IMR-90 (cell line): ENCODE measurements at regions not wholly inside any gene's neighbourhood (a gene's known extent, or its start where the extent isn't known, plus 50 kb on each side); places are given as distances from the start of the nearest gene placed in this dataset.

Experiments used
- ATAC-seq: fragments of 200-7000 bp; cut with Tn5 transposase; 2 replicates; pipeline ENCODE4 v1.9.1; 2020; ENCODE audit warnings: low read depth, mild to moderate bottlenecking, moderate library complexity
- BruUV-seq: library from RNA; stranded (reverse); fragments of 400-500 nt; replicated peaks from 2 replicates; lab custom pipeline; 2021; lab: Mats Ljungman, UMichigan
- CTCF ChIA-PET: fragments of 300-600 bp; formaldehyde crosslinking; extraction: SDS; loops from one replicate; lab custom pipeline; 2021; ENCODE audit warnings: antibody characterized with exemption; lab: Yijun Ruan, JAX
- POLR2A ChIA-PET: fragments of 300-600 bp; sonication (Branson Sonifier 250); formaldehyde crosslinking; loops from one replicate; lab custom pipeline; 2022; ENCODE audit warnings: antibody characterized with exemption; ENCODE audit not compliant: unreplicated experiment; lab: Charles Lee
- DNase-seq: peaks from one replicate; pipeline ENCODE4 v3.0.0; 2013
- H2AFZ ChIP-seq: replicated peaks from 2 replicates; pipeline ENCODE3; 2013; ENCODE audit warnings: low read length, mild to moderate bottlenecking; ENCODE audit not compliant: poor library complexity
- H2AK5ac ChIP-seq: 2 replicates; pipeline ENCODE4 v1.6.1; 2013; ENCODE audit warnings: low read depth, low read length, inconsistent platforms
- H2AK9ac ChIP-seq: replicated peaks from 2 replicates; pipeline ENCODE3; 2013; ENCODE audit warnings: mild to moderate bottlenecking, low read depth, low read length, moderate library complexity; ENCODE audit not compliant: poor library complexity
- H2BK120ac ChIP-seq: 2 replicates; pipeline ENCODE4 v1.6.1; 2013; ENCODE audit warnings: low read depth, low read length, inconsistent platforms
- H2BK15ac ChIP-seq: 3 replicates; pipeline ENCODE4 v1.6.1; 2013; ENCODE audit warnings: low read depth, low read length, inconsistent platforms
- H2BK20ac ChIP-seq: 2 replicates; pipeline ENCODE4 v1.6.1; 2013; ENCODE audit warnings: low read depth, mild to moderate bottlenecking, inconsistent platforms, low read length, moderate library complexity
- H2BK5ac ChIP-seq: 2 replicates; pipeline ENCODE4 v1.6.1; 2013; ENCODE audit warnings: mild to moderate bottlenecking, low read depth, low read length, inconsistent platforms; ENCODE audit not compliant: poor library complexity, severe bottlenecking
- H3K14ac ChIP-seq: replicated peaks from 2 replicates; pipeline ENCODE4 v1.6.1; 2013; ENCODE audit warnings: low read depth, low read length, inconsistent platforms
- H3K18ac ChIP-seq: 2 replicates; pipeline ENCODE4 v1.6.1; 2013; ENCODE audit warnings: low read depth, low read length, control low read depth
- H3K23ac ChIP-seq: 2 replicates; pipeline ENCODE4 v1.6.1; 2013; ENCODE audit warnings: low read depth, low read length, inconsistent platforms
- H3K27ac ChIP-seq: 2 replicates; pipeline ENCODE4 v1.5.1; 2013; ENCODE audit warnings: mild to moderate bottlenecking, control low read depth, low read length; ENCODE audit not compliant: insufficient read depth
- H3K27me3 ChIP-seq: 2 replicates; pipeline ENCODE4 v1.6.1; 2013; ENCODE audit warnings: low read length; ENCODE audit not compliant: control insufficient read depth, insufficient read depth
- H3K36me3 ChIP-seq: 2 replicates; pipeline ENCODE4 v1.6.1; 2013; ENCODE audit warnings: low read length, mixed read lengths; ENCODE audit not compliant: control insufficient read depth, insufficient read depth
- H3K4ac ChIP-seq: 2 replicates; pipeline ENCODE4 v1.6.1; 2013; ENCODE audit warnings: low read depth, low read length, inconsistent platforms
- H3K4me1 ChIP-seq: 2 replicates; pipeline ENCODE4 v1.6.1; 2013; ENCODE audit warnings: low read length, mixed read lengths; ENCODE audit not compliant: control insufficient read depth, insufficient read depth
- H3K4me2 ChIP-seq: 2 replicates; pipeline ENCODE4 v1.6.1; 2013; ENCODE audit warnings: low read depth, mild to moderate bottlenecking, control low read depth, low read length, moderate library complexity
- H3K4me3 ChIP-seq: 2 replicates; pipeline ENCODE4 v1.5.1; 2013; ENCODE audit warnings: low read depth, mild to moderate bottlenecking, control low read depth, low read length, moderate library complexity; ENCODE audit not compliant: insufficient read depth
- H3K56ac ChIP-seq: 2 replicates; pipeline ENCODE4 v1.6.1; 2013; ENCODE audit warnings: low read length, inconsistent platforms; ENCODE audit not compliant: insufficient read depth; ENCODE audit errors: extremely low read depth
- H3K79me1 ChIP-seq, 2 experiments: 2 replicates each; pipeline ENCODE4 v1.6.1; 2013; ENCODE audit warnings: low read length in 2 of 2, inconsistent platforms in 1 of 2, low read depth in 1 of 2
- H3K9ac ChIP-seq: 2 replicates; pipeline ENCODE4 v1.6.1; 2013; ENCODE audit warnings: low read depth, low read length, control low read depth
- H3K9me1 ChIP-seq: 2 replicates; pipeline ENCODE4 v1.6.1; 2013; ENCODE audit warnings: low read length, inconsistent platforms; ENCODE audit not compliant: insufficient read depth
- H3K9me3 ChIP-seq: 2 replicates; pipeline ENCODE4 v1.6.1; 2013; ENCODE audit warnings: low read length; ENCODE audit not compliant: control insufficient read depth, insufficient read depth
- H4K20me1 ChIP-seq: 2 replicates; pipeline ENCODE4 v1.6.1; 2013; ENCODE audit warnings: low read length, inconsistent platforms; ENCODE audit not compliant: insufficient read depth
- H4K5ac ChIP-seq: 2 replicates; pipeline ENCODE4 v1.6.1; 2013; ENCODE audit warnings: mild to moderate bottlenecking, low read depth, low read length, control low read depth
- H4K8ac ChIP-seq, 2 experiments: 2 replicates each; pipeline ENCODE4 v1.6.1; 2013; ENCODE audit warnings: low read depth in 2 of 2, low read length in 2 of 2, control low read depth in 1 of 2, inconsistent platforms in 1 of 2
- H4K91ac ChIP-seq: 2 replicates; pipeline ENCODE4 v1.6.1; 2013; ENCODE audit warnings: low read depth, low read length, inconsistent platforms; ENCODE audit not compliant: insufficient read depth
- MAZ ChIP-seq: IDR thresholded peaks from 2 replicates; pipeline ENCODE4 v1.6.1; 2012; ENCODE audit warnings: low read depth, mild to moderate bottlenecking, low read length, improper control_type of control experiment, moderate library complexity, borderline replicate concordance
- WGBS, 2 experiments: methylation state at CpG; one replicate each; pipeline versions ENCODE4 v1.1.5 to v1.1.7; 2013; ENCODE audit warnings: missing lambda C conversion rate in 2 of 2; ENCODE audit not compliant: insufficient read length in 1 of 2; ENCODE audit errors: extremely low coverage in 2 of 2; 5-methylcytosine and 5-hydroxymethylcytosine counted together
- dilution Hi-C: fragments of 300-500 bp; cut with HindIII; formaldehyde crosslinking; loops from one replicate; pipeline ENCODE4 v1.14.3; 2018; ENCODE audit warnings: low sequenced_read_pairs; ENCODE audit not compliant: unreplicated experiment
- in situ Hi-C: fragments of 300-500 bp; cut with MboI; formaldehyde crosslinking; loops from 3 replicates; pipeline ENCODE4 v1.14.3; 2019; ENCODE audit warnings: low sequenced_read_pairs, inconsistent platforms, mixed read lengths
- intact Hi-C: fragments of 100-400 bp; cut with micrococcal nuclease; formaldehyde crosslinking; loops from 2 replicates; pipeline ENCODE4 v1.10.0; 2022
- TF ChIP-seq, protein P1 (sequence below): conservative IDR thresholded peaks from 2 replicates; pipeline ENCODE4 v1.5.1; 2012; ENCODE audit warnings: mild to moderate bottlenecking, low read depth, low read length, improper control_type of control experiment

DNA sequence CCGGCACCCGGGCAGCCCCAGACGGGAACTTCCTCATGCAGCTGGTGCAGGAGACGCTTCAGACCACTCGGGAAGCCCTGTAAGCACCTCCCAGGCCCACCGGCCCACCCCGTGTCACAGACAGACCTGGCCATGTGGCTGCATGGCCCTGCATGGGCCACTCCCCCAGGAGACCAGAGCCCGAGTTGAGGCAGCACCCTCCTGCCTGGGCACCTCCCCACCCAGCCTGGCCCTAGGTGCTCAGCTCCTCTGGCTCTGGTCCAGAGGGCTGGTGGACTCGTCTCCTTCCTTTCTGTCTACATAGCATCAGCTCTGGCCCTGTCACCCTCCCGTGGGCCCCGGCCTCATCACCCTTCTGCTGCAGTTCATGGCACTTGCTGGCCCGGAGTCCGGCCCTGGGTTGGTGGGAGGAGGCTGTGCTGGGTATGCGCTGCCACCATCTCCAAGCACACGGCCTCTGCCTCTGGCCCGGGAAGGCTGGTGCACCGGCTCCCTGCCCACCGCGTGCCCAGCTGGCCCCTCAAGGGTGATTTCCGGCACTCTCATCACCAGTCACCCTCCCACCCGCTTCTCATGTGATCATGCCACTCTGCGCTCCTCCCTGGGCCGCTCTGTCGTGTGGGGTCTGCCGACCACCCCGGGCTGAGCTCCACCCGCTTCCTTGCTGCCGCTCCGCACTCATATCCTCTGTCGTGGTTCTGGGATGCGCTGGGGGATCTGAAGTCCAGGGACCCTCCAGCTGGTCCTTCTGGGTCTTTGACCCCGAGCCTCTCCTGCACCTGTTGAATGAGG, 53.1 kb upstream of the DPYSL4 start:
- H3K4me1 ChIP-seq, result no peaks in the 10 kb centered on the region
- ChIA-PET POLR2A (no interaction called here), CTCF (no interaction called here)
- DNase-seq (no peak), ATAC-seq (no peak)
- H2AK9ac ChIP-seq, result no peak overlapping the region
- H3K9me1 ChIP-seq, result no peaks in the 10 kb centered on the region
- H2BK5ac ChIP-seq, result no peak overlapping the region
- H3K36me3 ChIP-seq, result no peaks in the 10 kb centered on the region
- no peak overlapping the region for H3K4me2 ChIP-seq
- no peak overlapping the region for H2BK120ac ChIP-seq
- TF ChIP-seq, protein P1, sequence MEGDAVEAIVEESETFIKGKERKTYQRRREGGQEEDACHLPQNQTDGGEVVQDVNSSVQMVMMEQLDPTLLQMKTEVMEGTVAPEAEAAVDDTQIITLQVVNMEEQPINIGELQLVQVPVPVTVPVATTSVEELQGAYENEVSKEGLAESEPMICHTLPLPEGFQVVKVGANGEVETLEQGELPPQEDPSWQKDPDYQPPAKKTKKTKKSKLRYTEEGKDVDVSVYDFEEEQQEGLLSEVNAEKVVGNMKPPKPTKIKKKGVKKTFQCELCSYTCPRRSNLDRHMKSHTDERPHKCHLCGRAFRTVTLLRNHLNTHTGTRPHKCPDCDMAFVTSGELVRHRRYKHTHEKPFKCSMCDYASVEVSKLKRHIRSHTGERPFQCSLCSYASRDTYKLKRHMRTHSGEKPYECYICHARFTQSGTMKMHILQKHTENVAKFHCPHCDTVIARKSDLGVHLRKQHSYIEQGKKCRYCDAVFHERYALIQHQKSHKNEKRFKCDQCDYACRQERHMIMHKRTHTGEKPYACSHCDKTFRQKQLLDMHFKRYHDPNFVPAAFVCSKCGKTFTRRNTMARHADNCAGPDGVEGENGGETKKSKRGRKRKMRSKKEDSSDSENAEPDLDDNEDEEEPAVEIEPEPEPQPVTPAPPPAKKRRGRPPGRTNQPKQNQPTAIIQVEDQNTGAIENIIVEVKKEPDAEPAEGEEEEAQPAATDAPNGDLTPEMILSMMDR, result no peak
- no peak for TF ChIP-seq MAZ
- no peak overlapping the region for H2AFZ ChIP-seq
- no peak overlapping the region for H4K5ac ChIP-seq
- H3K23ac ChIP-seq, result no peak overlapping the region
- 79% methylated on average over 13 of the region's 32 CpGs; no CpG with 5 or more reads in 1 of the 2 experiments for WGBS, 2 experiments
- no peak overlapping the region for H3K27ac ChIP-seq
- no peaks in the 10 kb centered on the region for H3K9me3 ChIP-seq
- H3K4me3 ChIP-seq, result no peak overlapping the region
- H3K4ac ChIP-seq, result no peak overlapping the region
- dilution Hi-C loops (no loop called here), intact Hi-C loops (no loop called here), in situ Hi-C loops (loop anchor here (10.0 kb wide), 1 partner anchor 249 kb away; no protein-coding TSS in a partner anchor)
- no peaks in the 10 kb centered on the region for H3K79me1 ChIP-seq
- no peak overlapping the region for H2BK20ac ChIP-seq
- no peak overlapping the region for H3K18ac ChIP-seq
- no peak overlapping the region for H3K14ac ChIP-seq
- peaks cover 5% of the 10 kb centered on the region for H3K27me3 ChIP-seq
- H3K56ac ChIP-seq, result no peak overlapping the region
- no peak overlapping the region for H4K8ac ChIP-seq
- no peak overlapping the region for H2BK15ac ChIP-seq
- no TSS peak for BruUV-seq
- no peak overlapping the region for H4K91ac ChIP-seq
- no peak overlapping the region for H3K9ac ChIP-seq
- no peak overlapping the region for H2AK5ac ChIP-seq
- H4K20me1 ChIP-seq, result no peaks in the 10 kb centered on the region
